Right lung (tissue), 2 donors: ENCODE measurements at regions not wholly inside any gene's neighbourhood (a gene's known extent, or its start where the extent isn't known, plus 50 kb on each side); places are given as distances from the start of the nearest gene placed in this dataset.
"Not testable (repeated sequence)": the region's sequence is repeated elsewhere in the genome, so short reads cannot be mapped to it uniquely, and the experiment has no call there.

Experiments
- DNase-seq, 2 donors: peaks; one replicate each; pipeline ENCODE4 v3.0.0-alpha.2; 2013

DNA sequence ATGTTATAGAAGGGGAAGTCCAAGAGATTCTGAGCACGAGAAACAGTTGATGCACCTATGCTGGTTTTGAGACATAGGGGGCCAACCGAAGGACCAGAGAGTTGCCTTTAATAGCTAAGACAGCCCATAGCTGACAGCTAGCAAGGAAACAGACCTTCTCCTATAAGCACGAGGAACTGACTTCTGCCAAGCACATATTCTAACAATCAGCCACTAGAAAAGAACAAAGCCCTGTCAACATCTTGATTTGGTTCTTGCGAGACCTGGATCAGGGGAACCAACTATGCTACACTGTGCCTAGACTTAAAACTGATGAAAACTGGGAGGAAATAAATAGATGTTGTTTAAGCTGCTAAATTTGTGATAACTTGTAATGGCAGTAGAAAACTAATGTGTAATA is 785.6 kb downstream of the TMTC2 start:
- DNase-seq: no peak

DNA sequence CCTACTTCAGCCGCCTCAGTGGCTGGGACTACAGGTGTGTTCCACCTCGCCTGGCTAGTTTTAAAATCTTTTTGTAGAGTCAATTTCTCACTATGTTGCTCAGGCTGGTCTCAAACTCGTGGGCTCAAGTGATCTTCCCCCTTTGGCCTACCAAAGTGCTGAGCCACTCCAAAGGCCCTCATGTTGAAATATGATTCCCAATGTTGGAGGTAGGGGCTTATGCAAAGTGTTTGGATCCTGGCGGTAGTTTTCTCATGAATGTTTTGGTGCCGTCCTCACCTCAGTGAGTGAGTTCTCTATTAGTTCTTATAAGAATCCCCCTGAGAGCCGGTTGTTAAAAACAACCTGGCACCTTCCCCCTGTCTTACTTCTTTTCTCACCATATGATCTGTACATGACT is 784.6 kb downstream of the TMTC2 start:
- DNase-seq: no peak

DNA sequence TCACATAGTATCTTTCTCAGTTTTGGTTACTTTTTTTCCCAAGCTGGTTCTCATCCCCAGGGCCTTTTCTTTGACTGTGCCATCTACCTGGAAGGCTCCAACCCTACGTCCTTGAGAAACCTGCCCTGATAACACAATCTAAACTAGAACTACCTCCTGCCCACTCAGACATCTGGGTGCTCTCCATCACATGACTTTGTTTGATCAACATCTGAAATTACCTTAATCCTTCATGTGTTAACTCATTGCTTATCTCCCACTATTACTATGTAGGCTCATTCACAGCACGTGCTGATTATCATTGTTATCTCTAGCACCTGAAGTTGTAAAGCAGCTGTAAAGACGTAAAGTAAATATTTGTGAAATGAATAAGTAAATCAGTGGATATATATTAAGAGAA is 784.0 kb downstream of the TMTC2 start:
- DNase-seq: no peak

DNA sequence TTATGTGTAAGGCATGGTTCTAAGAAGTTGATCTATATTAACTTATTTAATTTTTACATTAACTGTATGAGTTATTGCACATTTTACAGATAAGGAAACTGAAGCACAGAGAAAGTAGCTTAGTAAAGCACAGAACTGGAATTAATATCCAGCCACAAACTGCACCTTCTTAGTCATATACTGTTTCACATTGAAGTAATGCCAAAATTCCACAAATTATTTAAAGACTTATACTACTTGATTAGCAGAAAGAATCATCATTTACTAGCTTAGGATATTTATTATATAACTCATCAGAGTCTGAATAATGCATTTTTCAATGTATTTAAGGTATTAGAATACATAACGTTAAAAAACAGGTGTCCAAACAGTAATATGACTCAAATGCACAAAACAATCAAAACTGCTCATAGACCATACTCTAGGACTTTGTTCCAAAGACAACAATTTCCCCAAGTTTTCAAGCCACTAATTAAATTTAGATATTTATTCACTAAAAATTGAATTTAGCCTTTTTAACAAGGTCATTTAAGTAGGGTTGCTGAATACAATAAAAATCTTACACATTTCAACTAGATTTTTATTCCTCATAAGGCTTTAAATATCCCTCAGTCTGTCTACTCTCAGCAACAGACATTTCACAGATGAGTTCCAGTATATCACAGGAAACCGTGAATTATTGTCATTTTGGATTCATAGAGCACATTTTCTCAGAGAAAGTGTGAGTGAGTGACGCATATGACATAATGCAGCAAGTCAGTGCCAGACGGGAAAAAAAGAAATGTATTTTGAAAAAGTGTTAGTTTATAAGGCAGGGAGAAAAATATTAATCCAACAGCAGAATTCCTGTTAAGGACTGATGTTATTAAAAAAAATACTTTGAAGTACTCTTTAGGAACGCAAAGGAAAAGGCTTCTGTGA is 782.5 kb downstream of the TMTC2 start:
- no peak for DNase-seq

DNA sequence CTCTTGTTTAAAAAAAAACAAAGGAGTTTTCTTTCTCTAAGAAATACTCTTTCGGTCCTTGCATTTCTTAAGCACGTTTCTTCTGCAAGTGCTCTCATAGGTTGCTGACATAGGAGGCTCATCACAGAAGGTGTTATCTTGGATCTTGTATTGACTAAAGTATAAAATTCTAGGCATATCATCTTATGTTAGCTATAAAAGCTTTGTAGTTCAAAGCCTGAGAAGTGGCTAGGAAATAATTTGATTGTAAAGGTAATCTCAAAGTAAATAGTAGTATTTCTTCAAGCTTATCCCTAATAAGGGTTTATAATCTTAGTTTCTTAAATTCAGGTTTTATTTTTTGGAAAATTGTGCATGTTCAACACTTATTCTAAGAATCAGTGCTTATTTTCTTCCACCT is 778.9 kb downstream of the TMTC2 start:
- DNase-seq: no peak

DNA sequence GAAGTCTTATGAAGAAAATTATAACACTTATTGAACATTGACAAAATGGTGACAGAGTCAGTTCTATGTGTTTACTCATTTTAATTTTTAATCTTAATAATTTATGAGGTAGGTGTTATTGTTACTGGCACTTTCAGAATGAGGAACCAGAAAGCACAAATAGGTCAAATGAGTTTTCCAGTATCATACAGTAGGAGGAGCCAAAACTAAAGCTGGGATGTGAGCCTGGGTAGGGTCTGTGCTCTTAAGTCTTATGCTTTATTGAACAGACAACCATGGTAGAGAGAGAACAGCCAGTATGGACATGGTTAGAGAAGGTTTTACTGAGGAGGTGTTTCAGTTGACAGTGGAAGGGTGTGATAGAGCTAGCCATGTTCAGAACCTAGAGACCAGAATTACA is 775.7 kb downstream of the TMTC2 start:
- DNase-seq: no peak

DNA sequence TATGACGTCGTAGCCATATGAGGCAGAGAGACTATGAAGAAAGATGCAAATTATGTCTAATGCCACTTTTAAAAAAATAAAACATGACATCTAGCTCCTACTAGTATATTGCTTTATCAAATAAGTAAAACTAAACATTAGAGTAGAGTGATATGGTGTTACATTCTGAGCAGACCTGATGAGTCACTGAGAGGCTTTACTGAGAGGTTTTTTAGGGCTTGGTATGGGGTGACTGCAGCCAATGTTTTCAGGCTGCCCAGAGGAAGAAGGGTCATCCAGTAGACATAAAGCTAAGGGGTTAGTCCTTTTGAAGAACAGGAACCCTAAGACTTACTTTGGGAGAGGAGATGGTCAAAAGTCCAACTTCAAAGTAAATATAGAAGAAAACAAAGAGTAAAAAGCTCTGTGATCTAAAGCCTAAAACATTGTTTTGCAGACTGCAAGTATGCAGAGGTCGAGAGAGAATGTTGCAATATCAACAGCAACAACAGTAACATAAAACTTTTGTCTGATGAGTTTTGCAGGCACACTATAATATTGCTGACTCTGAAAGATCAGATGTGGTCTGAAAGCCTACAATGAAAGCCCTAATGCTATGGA is 774.7 kb downstream of the TMTC2 start:
- DNase-seq: peak; percentile 22 to 35

DNA sequence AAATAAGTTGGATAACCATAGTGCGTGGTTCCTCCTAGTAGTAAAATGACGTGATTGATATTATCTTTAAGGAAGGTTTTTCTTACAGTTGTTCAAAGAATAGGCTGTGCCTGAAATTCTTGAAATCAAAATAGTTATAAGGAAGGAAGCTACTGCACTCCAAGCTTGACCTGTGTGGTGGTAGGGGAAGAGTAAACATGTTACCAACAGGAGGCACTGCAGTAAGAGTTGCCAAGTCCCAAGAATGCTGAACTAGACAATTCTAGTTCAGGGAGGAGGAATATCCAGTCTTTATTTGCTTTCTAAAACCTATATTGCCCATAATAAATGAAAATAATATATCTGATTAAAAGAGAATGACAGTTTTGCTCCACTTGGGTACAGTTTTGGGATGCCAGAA is 764.5 kb downstream of the TMTC2 start:
- no peak for DNase-seq

DNA sequence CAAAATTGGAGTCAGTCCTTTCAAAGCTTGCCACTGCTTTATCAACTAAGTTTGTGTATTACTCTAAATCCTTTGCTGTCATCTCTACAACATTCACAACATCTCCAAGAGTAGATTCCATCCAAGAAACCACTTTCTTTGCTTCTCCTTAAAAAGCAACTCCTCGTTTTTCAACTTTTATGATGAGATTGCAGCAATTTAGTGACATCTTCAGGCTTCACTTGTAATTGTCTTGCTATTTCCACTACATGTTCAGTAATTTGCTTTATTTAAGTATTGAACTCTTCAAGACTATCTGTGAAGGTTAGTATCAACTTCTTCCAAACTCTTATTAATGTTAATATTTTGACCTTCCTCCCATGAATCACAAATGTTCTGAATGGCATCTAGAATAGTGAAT is 747.9 kb downstream of the TMTC2 start:
- no peak for DNase-seq

DNA sequence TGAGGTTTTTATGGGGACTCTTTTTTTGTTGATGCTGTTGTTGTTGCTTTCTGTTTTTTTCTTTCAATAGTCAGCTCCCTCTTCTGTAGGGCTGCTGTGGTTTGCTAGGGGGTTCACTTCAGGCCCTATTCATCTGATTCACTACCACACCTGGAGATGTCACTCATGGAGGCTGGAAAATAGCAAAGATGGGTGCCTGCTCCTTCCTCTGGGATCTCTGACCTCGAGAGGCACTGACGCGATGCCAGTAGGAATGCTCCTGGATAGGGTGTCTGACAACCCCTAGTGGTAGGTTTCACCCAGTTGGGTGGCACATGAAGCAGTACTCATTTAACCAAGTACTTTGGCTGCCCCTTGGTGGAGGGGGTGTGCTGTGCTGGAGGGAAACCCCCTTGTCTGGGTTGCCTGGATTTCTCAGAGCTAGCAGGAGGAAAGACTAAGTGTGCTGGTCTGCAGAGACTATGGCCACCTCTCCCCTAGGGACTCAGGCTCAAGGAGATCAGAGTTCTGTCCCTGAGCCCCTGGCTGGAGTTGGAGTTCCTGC is 745.5 kb downstream of the TMTC2 start:
- no peak for DNase-seq

DNA sequence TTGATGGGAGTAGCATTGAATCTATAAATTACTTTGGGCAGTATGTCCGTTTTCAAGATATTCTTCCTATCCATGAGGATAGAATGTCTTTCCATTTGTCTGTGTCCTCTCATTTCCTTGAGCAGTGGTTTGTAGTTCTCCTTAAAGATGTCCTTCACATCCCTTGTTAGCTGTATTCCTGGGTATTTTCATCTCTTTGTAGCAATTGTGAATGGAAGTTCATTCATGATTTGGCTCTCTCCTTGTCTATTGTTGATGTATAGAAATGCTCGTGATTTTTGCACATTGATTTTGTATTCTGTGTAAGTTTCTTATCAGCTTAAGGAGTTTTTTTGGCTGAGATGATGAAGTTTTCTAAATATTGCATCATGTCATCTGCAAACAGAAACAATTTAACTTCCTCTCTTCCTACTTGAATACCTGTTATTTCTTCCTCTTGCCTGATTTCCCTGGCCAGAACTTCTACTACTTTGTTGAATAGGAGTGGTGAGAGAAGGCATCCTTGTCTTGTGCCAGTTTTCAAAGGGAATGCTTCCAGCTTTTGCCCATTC is 741.0 kb downstream of the TMTC2 start:
- DNase-seq: not testable (repeated sequence)

DNA sequence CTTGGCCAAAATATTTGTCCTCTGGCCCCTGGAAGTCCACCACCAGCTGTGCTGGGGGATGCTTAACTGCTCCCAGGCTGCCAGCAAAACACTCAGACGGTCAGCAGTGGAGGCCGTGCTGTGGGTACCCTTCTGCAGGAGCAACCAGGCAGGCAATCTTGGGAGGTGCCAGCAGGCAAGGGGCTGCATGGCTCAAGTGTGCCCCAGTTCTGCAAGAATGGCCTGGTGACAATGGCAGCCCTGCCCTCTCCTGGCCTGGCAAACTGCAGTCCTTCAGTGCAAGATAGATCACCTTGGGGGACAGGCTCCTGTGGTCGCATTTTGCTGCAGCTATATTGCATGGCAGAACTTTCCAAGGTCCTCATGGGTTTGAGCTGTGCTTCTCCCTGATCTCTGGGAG is 728.3 kb downstream of the TMTC2 start:
- DNase-seq: no peak

DNA sequence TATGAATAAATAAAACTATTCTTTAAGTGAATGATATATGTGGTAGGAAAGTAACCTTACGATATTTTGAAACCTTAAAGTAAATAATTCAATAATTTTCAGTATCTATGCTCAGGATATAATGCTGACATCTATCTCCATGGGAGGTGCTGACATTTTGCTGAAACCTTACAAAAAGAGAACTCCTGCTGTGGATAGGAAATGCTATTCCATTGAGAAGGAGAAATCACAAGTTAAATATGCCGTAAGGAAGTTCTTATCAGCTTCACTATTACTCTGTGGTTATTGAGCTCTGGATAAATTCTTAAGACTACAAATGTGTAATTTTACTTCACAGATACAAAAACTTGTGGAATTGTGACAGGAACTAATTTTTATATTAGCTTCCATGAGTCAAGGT is 722.1 kb downstream of the TMTC2 start:
- DNase-seq: no peak

DNA sequence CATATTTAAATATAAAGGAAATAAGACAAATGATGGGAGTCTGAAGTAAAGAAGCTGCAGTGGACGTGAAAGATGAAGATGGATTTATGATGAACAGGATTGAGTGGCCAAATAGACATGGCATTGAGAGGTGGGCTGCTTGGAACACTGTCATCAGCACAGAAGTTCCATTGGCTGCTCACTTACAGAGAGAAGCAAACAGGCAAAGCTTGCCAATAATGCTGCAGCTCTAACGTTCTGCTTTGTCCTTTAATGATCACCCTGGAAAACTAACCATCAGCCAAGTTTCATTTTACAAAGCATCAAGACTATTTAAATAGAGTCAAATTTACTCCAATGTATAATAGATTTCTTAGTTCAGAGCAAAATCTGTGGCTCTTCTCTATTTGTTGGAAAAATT is 721.4 kb downstream of the TMTC2 start:
- DNase-seq: no peak

DNA sequence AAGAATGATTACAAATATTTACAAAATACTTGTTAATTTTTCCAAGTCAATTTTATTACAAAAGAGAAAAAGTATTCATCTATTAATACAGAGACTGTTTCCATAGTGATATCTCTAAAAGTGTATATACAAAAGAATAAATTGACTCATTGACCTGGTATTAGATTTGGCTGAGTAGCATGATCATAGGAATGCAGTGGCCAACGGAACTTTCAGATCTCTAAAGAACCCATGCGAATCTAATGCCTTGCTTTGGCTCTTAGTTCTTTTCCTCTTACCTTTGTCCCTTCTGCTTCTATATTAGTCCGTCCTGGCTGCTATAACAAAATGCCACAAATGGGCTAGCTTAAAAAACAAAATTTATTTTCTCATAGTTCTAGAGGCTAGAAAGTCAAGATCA is 717.8 kb downstream of the TMTC2 start:
- DNase-seq: no peak

DNA sequence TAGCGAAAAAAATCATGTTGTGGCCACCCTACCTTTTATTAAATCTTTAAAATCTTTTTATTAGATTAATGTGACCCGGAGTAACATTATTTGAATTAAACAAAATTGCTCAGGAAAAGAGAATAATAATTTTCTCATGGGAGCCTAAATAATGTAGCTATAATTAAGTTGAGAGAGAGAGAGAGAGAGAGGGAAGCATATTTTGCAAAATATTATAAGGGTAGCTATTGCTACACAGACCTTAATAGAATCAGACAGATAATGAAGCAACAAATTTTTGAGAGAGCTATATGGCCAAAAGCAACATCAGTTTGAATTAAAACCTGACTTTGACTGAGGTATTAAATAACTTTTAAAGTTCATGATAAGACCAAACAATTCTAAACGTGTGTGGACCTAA is 703.5 kb downstream of the TMTC2 start:
- DNase-seq: no peak

DNA sequence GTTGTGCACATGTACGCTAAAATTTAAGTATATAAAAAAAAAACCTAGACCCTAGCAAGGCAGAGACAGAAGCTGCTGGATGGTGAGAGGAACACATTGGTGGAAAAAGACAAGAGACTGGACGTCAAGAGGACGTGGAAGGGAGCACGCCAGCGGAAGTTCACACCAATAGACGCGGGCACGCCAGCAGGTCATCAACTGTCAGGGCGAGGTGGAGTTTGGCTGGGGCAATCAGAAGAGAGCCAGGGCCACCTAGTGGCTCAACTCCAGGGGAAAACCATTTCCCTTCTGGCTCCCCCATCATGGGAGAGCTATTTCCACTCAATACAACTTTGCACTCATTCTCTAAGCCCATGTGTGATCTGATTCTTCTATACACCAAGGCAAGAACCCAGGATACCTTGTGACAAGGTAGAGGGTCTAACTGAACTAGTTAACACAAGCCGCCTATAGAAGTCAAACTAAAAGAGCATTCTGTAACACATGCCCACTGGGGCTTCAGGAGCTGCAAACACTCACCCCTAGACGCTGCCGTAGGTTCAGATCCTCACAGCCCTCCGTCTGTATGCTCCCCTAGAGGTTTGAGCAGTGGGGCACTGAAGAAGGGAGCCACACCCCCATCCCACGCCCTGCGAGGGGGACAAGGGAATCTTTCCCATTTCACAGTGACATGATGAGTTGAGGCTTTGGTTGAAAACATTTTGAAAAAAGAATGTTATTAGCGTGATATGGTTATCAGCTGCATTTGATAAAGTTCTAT is 702.7 kb downstream of the TMTC2 start:
- no peak for DNase-seq

DNA sequence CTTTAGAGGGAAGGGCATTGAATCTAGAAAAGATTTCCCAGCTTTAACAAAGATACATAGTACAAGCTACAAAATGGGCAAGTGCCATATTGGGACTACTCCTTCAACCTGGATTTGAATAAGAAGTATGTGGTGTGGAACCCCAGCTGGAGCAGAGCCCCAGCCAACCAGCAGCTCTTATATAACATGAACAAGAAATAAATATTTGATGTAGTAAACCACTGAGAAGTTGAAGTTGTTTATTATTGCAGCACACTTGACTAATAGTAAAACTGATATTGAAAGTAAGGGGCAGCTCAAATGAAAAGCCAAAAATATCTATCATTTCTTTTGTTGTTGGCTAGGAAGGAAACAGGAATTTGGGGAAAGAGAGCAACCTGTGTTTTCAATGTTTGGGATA is 701.8 kb downstream of the TMTC2 start:
- DNase-seq: no peak

DNA sequence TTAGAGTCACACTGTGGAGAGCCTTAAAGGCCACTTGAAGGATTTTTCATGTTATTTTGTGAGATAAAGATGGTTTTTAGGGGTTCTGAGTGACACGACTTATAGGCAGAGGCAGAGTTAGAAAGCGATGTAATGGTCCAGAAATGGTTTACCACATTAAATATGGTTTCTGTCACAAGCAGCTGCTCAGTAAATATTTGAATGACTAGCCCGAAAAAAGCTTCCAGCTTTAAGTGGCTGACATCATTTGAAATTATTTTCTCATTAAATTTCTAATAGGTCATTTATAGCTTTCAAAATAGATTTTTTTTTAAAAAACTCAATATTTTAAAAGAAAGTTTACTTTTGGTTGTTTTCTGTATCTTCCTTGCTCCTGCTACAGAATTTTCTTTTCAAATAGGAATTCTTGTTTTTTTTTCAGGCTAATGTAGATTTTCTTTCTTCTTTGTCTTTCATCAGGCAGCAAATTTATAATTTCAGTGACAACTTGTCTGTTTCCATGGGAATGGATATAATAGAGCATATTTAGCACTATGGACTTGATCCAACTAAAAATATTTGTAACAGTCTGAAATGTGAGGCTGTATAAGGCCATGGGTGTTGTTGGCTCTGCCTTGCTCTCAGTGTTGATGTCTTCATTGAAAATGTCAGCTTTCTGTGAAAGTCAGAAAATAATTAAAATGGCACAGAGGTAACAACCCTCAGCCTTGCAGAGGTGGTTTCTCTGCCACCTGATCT is 700.0 kb downstream of the TMTC2 start:
- DNase-seq: peak; percentile 70 to 75

DNA sequence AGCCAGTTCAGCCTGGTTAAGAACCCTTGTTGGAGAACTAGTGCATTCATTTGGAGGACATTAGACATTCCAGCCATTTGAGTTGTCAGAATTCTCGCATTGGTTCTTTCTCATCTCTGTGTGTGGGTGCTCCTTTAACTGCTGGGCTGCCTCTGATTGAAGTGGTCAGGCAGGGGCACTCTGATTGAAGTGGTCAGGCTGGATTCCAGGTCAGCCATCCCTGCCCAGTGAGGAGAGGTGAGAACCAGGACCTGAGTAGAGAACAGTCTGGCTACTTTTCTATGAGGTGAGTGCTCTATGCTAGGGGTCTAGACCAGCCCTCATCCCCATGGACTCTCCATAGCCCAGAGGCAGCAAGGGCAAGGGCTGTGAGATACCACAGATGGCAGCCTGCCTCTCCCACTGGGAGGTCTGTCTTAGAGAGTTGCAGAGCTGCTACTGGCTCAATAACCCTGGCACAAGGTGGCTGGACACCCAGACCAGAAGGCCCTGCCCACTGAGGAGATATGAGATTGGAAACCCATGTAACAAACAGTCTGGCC is 691.6 kb downstream of the TMTC2 start:
- DNase-seq: no peak

DNA sequence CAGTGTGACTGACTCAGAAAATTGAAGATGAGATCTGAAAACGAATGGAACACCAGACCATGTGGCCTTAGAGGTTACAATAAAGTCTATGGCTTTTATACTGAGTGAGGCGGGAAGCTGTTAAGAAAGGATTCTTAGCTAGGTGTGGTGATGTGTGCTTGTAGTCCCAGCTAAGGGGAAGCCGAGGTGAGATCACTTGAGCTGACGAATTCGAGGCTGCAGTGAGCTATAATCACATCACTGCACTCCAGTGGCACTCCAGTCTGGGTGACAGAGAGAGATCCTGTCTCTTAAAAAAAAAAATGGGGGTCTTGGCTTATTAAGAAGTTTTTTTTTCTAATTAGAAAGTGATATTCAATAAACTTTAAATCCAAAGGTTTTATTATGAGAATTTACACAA is 678.6 kb downstream of the TMTC2 start:
- no peak for DNase-seq
